H9 (cell line): ENCODE measurements at regions not wholly inside any gene's neighbourhood (a gene's known extent, or its start where the extent isn't known, plus 50 kb on each side); places are given as distances from the start of the nearest gene placed in this dataset.

Experiments used
- DNase-seq: peaks from one replicate; pipeline ENCODE4 v3.0.0-alpha.2; 2017
- H2AFZ ChIP-seq: one replicate; pipeline ENCODE4 v1.6.1; 2013; ENCODE audit warnings: mild to moderate bottlenecking, low read length, control low read depth, moderate library complexity
- H2AK5ac ChIP-seq: 2 replicates; pipeline ENCODE4 v1.6.1; 2013; ENCODE audit warnings: low read length, control low read depth, mixed read lengths; ENCODE audit not compliant: insufficient read length
- H2BK120ac ChIP-seq: one replicate; pipeline ENCODE4 v1.6.1; 2013; ENCODE audit warnings: low read depth, mild to moderate bottlenecking, low read length, control low read depth, inconsistent platforms; ENCODE audit not compliant: poor library complexity, severe bottlenecking
- H2BK12ac ChIP-seq: 2 replicates; pipeline ENCODE4 v1.6.1; 2013; ENCODE audit warnings: low read length, control low read depth, mixed read lengths, low read depth; ENCODE audit not compliant: insufficient read length
- H2BK15ac ChIP-seq: 2 replicates; pipeline ENCODE4 v1.6.1; 2013; ENCODE audit warnings: low read depth, low read length, control low read depth
- H2BK20ac ChIP-seq: one replicate; pipeline ENCODE4 v1.6.1; 2013; ENCODE audit warnings: low read depth, mild to moderate bottlenecking, low read length, control low read depth, inconsistent platforms; ENCODE audit not compliant: poor library complexity, severe bottlenecking
- H2BK5ac ChIP-seq: 2 replicates; pipeline ENCODE4 v1.6.1; 2013; ENCODE audit warnings: low read length, control low read depth, mixed read lengths; ENCODE audit not compliant: insufficient read length
- H3K14ac ChIP-seq: 2 replicates; pipeline ENCODE4 v1.6.1; 2013; ENCODE audit warnings: low read length, control low read depth; ENCODE audit not compliant: insufficient read depth
- H3K18ac ChIP-seq: 2 replicates; pipeline ENCODE4 v1.6.1; 2013; ENCODE audit warnings: low read depth, mild to moderate bottlenecking, mixed read lengths, low read length, control low read depth; ENCODE audit not compliant: insufficient read length
- H3K23ac ChIP-seq: 2 replicates; pipeline ENCODE4 v1.6.1; 2013; ENCODE audit warnings: low read length, control low read depth, mixed read lengths, low read depth; ENCODE audit not compliant: insufficient read length
- H3K23me2 ChIP-seq: 2 replicates; pipeline ENCODE4 v1.6.1; 2013; ENCODE audit warnings: low read depth, mild to moderate bottlenecking, mixed read lengths, low read length, control low read depth; ENCODE audit not compliant: insufficient read length, poor library complexity, severe bottlenecking
- H3K27ac ChIP-seq: 2 replicates; pipeline ENCODE4 v1.5.1; 2013; ENCODE audit warnings: low read length, control low read depth, mixed read lengths, low read depth; ENCODE audit not compliant: insufficient read length
- H3K27me3 ChIP-seq: 2 replicates; pipeline ENCODE4 v1.6.1; 2013; ENCODE audit warnings: low read length, control low read depth, inconsistent platforms; ENCODE audit not compliant: insufficient read depth
- H3K4ac ChIP-seq: 2 replicates; pipeline ENCODE4 v1.6.1; 2013; ENCODE audit warnings: low read depth, mild to moderate bottlenecking, control low read depth, inconsistent platforms, low read length, moderate library complexity
- H3K4me1 ChIP-seq: 2 replicates; pipeline ENCODE4 v1.6.1; 2013; ENCODE audit warnings: low read length, control low read depth, inconsistent platforms; ENCODE audit not compliant: insufficient read depth
- H3K4me2 ChIP-seq: 2 replicates; pipeline ENCODE4 v1.6.1; 2013; ENCODE audit warnings: low read length, control low read depth, mixed read lengths; ENCODE audit not compliant: insufficient read length, insufficient read depth
- H3K56ac ChIP-seq: 2 replicates; pipeline ENCODE4 v1.6.1; 2013; ENCODE audit warnings: low read depth, mild to moderate bottlenecking, mixed read lengths, low read length, control low read depth; ENCODE audit not compliant: insufficient read length
- H3K79me1 ChIP-seq: 2 replicates; pipeline ENCODE4 v1.6.1; 2013; ENCODE audit warnings: low read depth, mild to moderate bottlenecking, moderate library complexity, low read length, control low read depth, inconsistent platforms; ENCODE audit not compliant: insufficient read depth, poor library complexity, severe bottlenecking
- H3K79me2 ChIP-seq: 2 replicates; pipeline ENCODE4 v1.6.1; 2013; ENCODE audit warnings: low read length, control low read depth, inconsistent platforms; ENCODE audit not compliant: insufficient read depth
- H3K9ac ChIP-seq: 2 replicates; pipeline ENCODE4 v1.6.1; 2013; ENCODE audit warnings: low read length, control low read depth, mixed read lengths; ENCODE audit not compliant: insufficient read length; ENCODE audit errors: extremely low read depth
- H3K9me3 ChIP-seq: one replicate; pipeline ENCODE4 v1.6.1; 2013; ENCODE audit warnings: low read depth, low read length, inconsistent platforms; ENCODE audit not compliant: control insufficient read depth
- H3T11ph ChIP-seq: one replicate; pipeline ENCODE4 v1.6.1; 2013; ENCODE audit warnings: mild to moderate bottlenecking, low read length, control low read depth, inconsistent platforms
- H4K20me1 ChIP-seq: one replicate; pipeline ENCODE4 v1.6.1; 2013; ENCODE audit not compliant: control insufficient read depth, insufficient read length, insufficient read depth
- H4K5ac ChIP-seq: 2 replicates; pipeline ENCODE4 v1.6.1; 2013; ENCODE audit warnings: low read depth, mild to moderate bottlenecking, mixed read lengths, low read length, control low read depth; ENCODE audit not compliant: insufficient read length
- H4K8ac ChIP-seq: replicated peaks from 2 replicates; pipeline ENCODE4 v1.6.1; 2013; ENCODE audit warnings: low read length, control low read depth, mixed read lengths, low read depth; ENCODE audit not compliant: insufficient read length
- H4K91ac ChIP-seq: 2 replicates; pipeline ENCODE4 v1.6.1; 2013; ENCODE audit warnings: low read depth, mild to moderate bottlenecking, moderate library complexity, mixed read lengths, low read length, control low read depth; ENCODE audit not compliant: insufficient read length
- H3K27ac Mint-ChIP-seq, 3 experiments: 2 replicates in 2 of 3; 3 replicates in 1 of 3; pipeline ENCODE4 v1.8.0; 2020 to 2021; ENCODE audit warnings: mixed read lengths in 3 of 3, mild to moderate bottlenecking in 1 of 3, moderate library complexity in 1 of 3
- H3K27me3 Mint-ChIP-seq: 2 replicates; pipeline ENCODE4 v1.8.0; 2021; ENCODE audit warnings: low read depth, mild to moderate bottlenecking, moderate library complexity, mixed read lengths
- H3K36me3 Mint-ChIP-seq, 3 experiments: 2 replicates in 2 of 3; 3 replicates in 1 of 3; pipeline ENCODE4 v1.8.0; 2020 to 2021; ENCODE audit warnings: low read depth in 3 of 3, mixed read lengths in 3 of 3; ENCODE audit not compliant: insufficient read depth in 1 of 3
- H3K4me1 Mint-ChIP-seq, 2 experiments: 2 replicates each; pipeline ENCODE4 v1.8.0; 2020; ENCODE audit warnings: mixed read lengths in 2 of 2
- H3K4me3 Mint-ChIP-seq, 2 experiments: 2 replicates in 1 of 2; 3 replicates in 1 of 2; pipeline ENCODE4 v1.8.0; 2020 to 2021; ENCODE audit warnings: mild to moderate bottlenecking in 2 of 2, mixed read lengths in 2 of 2, moderate library complexity in 1 of 2
- H3K9me3 Mint-ChIP-seq, 2 experiments: 2 replicates in 1 of 2; 3 replicates in 1 of 2; pipeline ENCODE4 v1.8.0; 2020; ENCODE audit warnings: mild to moderate bottlenecking in 2 of 2, mixed read lengths in 2 of 2, moderate library complexity in 1 of 2
- CTCF ChIP-seq: fragments of 200-600 bp; sonication (generic); conservative IDR thresholded peaks from 3 replicates; pipeline ENCODE4 v1.8.0; 2021; ENCODE audit warnings: antibody characterized with exemption, mild to moderate bottlenecking
- WGBS: extraction: QIAGEN DNeasy Blood & Tissue Kit; methylation state at CpG from one replicate; pipeline ENCODE4 v1.1.7; 2013; ENCODE audit warnings: missing lambda C conversion rate, low lambda C conversion rate, mixed read lengths; ENCODE audit not compliant: insufficient read length; ENCODE audit errors: extremely low coverage; 5-methylcytosine and 5-hydroxymethylcytosine counted together

- H3K27ac ChIP-seq: no peak overlapping the region
- no peak overlapping the region for H3K4me3 Mint-ChIP-seq
These were observed 64.6 kb downstream of the GADD45G start for GRCh38 chr9:89669361-89669842.

More at GRCh38 chr9:89669361-89669842, 64.6 kb downstream of the GADD45G start:
- H3K9me3 ChIP-seq: no peaks in the 10 kb centered on the region
- H3K18ac ChIP-seq: no peak overlapping the region
- H4K8ac ChIP-seq: no peak overlapping the region
- H3K4me1 Mint-ChIP-seq: peaks cover 23 to 24% of the 10 kb centered on the region in 2 experiments
- no peak overlapping the region for H2BK20ac ChIP-seq
- no peak overlapping the region for H3K4me2 ChIP-seq
- H3K9ac ChIP-seq: no peak overlapping the region
- peaks cover 4% of the 10 kb centered on the region; the same call in 1 of the 2 replicates for H3K4me1 ChIP-seq
- H3K79me2 ChIP-seq: no peaks in the 10 kb centered on the region
- H2AK5ac ChIP-seq: no peak overlapping the region
- no peak for TF ChIP-seq CTCF
- H3K14ac ChIP-seq: no peak overlapping the region
- no peak overlapping the region for H4K5ac ChIP-seq
- peaks cover 6 to 9% of the 10 kb centered on the region in 2 experiments for H3K9me3 Mint-ChIP-seq
- H2BK15ac ChIP-seq: no peak overlapping the region
- no peak overlapping the region for H2BK5ac ChIP-seq
- no peaks in the 10 kb centered on the region for H3K23me2 ChIP-seq
- H4K91ac ChIP-seq: no peak overlapping the region
- H3K4ac ChIP-seq: no peak overlapping the region
- no peak overlapping the region for H3K56ac ChIP-seq
- no peak for DNase-seq
- no peaks in the 10 kb centered on the region for H4K20me1 ChIP-seq
- H3K23ac ChIP-seq: no peak overlapping the region
- no peak overlapping the region for H2BK120ac ChIP-seq
- H2BK12ac ChIP-seq: no peak overlapping the region
- no peaks in the 10 kb centered on the region for H3K27me3 ChIP-seq
- H3K27ac Mint-ChIP-seq: no peak overlapping the region
- peaks cover 3 to 10% (median 4%) of the 10 kb centered on the region in 3 experiments; a peak in 5 of 7 replicates for H3K36me3 Mint-ChIP-seq
- no peak overlapping the region for H2AFZ ChIP-seq
- H3K79me1 ChIP-seq: no peaks in the 10 kb centered on the region
- no peak overlapping the region for H3T11ph ChIP-seq
- WGBS: no CpG with 5 or more reads among the region's 2 CpGs
- peaks cover 3% of the 10 kb centered on the region for H3K27me3 Mint-ChIP-seq
